HG03432 (cell line): ENCODE measurements at regions not wholly inside any gene's neighbourhood (a gene's known extent, or its start where the extent isn't known, plus 50 kb on each side); places are given as distances from the start of the nearest gene placed in this dataset.

Experiments used
- ATAC-seq: cut with Tn5 transposase; IDR thresholded peaks from one replicate; pipeline ENCODE4 v1.9.1; 2021; ENCODE audit warnings: mild to moderate bottlenecking, moderate library complexity; ENCODE audit not compliant: unreplicated experiment

GRCh38 chr14:87076146-87076545 is 916.8 kb downstream of the GALC start:
- ATAC-seq = no peak

GRCh38 chr14:87073880-87074570 is 919.0 kb downstream of the GALC start:
- no peak for ATAC-seq

- ATAC-seq = no peak
Measured at GRCh38 chr14:87067591-87067990, 925.4 kb downstream of the GALC start.

GRCh38 chr14:87067061-87067460 is 925.9 kb downstream of the GALC start:
- ATAC-seq = no peak

- no peak for ATAC-seq
Measured at GRCh38 chr14:87066221-87066817, 926.7 kb downstream of the GALC start.

- ATAC-seq = no peak
Measured at GRCh38 chr14:87065366-87065765, 927.6 kb downstream of the GALC start.

GRCh38 chr14:87063181-87063580 is 929.8 kb downstream of the GALC start:
- no peak for ATAC-seq

GRCh38 chr14:87060405-87060804 is 932.6 kb downstream of the GALC start:
- no peak for ATAC-seq

GRCh38 chr14:87059060-87059839 is 933.7 kb downstream of the GALC start:
- ATAC-seq = no peak

GRCh38 chr14:87055007-87055406 is 938.0 kb downstream of the GALC start:
- ATAC-seq = no peak

- no peak for ATAC-seq
Measured at GRCh38 chr14:87052646-87053225, 940.2 kb downstream of the GALC start.

- ATAC-seq = no peak
Measured at GRCh38 chr14:87050421-87050820, 942.6 kb downstream of the GALC start.

- no peak for ATAC-seq
Measured at GRCh38 chr14:87049950-87050349, 943.0 kb downstream of the GALC start.

- no peak for ATAC-seq
Measured at GRCh38 chr14:87046960-87047359, 946.0 kb downstream of the GALC start.

- no peak for ATAC-seq
Measured at GRCh38 chr14:87045956-87046355, 947.0 kb downstream of the GALC start.

GRCh38 chr14:87045246-87045645 is 947.7 kb downstream of the GALC start:
- ATAC-seq = no peak

GRCh38 chr14:87044807-87045206 is 948.2 kb downstream of the GALC start:
- no peak for ATAC-seq

- no peak for ATAC-seq
Measured at GRCh38 chr14:87043667-87044200, 949.2 kb downstream of the GALC start.

- ATAC-seq = no peak
Measured at GRCh38 chr14:87042354-87042753, 950.6 kb downstream of the GALC start.

GRCh38 chr14:87041290-87042020 is 951.5 kb downstream of the GALC start:
- no peak for ATAC-seq

- no peak for ATAC-seq
Measured at GRCh38 chr14:87034680-87035079, 958.3 kb downstream of the GALC start.
